Activated CD4-positive, alpha-beta T cell treated with anti-CD3 and anti-CD28 coated beads, Interleukin-2, amount 50 U/mL, for 1 hour (primary cell): ENCODE measurements at regions not wholly inside any gene's neighbourhood (a gene's known extent, or its start where the extent isn't known, plus 50 kb on each side); places are given as distances from the start of the nearest gene placed in this dataset.

Source experiments
- DNase-seq: peaks from one replicate; pipeline ENCODE4 v3.0.0-alpha.2; 2020

DNA sequence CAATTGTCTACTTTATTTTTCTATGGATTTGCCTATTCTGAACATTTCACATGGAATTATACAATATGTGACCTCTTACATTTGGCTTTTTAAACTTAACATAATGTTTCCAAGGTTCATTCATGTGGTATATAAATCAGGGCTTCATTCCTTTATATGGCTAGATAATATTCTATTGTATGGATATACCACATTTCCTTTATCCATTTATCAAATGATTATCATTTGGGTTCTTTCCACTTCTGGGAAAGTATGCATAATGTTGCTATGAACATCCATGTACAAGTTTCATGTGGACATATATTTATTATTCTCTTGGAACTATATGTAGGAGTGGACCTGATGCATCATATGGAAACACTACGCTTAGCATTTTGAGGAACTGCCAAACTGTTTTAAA, 99.7 kb upstream of the NCKAP5 start:
- DNase-seq: no peak

DNA sequence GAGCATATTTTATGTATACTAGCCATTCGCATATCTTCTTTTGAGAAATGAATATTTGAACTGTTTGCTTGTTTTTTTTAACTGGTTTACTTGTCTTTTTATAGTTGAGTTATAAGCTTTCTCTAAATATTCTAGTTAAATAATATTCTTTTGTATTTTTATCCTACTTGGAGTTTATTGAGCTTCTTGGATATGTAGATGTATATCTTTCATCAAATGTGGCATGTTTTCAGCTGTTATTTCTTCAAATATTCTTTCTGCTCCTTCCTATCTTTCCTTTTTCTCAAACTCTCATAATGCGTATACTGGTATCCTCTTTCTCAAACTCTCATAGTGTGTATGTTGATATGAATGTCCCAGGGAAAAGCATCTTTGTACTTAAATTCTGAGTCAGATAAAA, 100.3 kb upstream of the NCKAP5 start:
- no peak for DNase-seq

DNA sequence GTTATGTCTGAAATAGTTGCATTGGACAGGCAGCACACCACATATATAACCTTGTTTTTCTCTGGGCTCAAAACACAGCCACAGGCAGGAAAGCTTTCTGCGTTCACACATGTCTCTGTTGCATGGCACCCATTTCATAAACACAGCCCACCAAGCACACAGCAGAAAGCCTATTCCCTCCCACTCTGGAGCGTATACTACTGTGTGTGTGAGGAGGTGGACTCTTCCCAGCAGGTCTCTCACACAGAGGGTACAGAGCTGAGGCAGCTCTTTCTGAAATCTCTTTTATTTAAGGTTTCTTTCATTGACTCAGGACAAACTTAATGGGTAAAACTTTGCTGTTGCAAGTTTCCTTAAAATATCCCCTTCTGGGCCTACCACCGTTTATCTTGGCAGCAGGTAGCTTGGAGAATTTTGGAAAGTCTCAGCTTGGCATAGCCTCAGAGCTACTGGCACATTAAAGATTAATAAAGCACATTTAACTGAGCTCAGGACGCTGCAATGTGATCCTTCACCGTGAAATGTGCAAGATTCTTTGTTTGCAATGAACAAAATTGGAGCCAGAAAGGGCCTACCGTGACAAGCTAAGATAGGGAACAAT, 105.1 kb upstream of the NCKAP5 start:
- no peak for DNase-seq

DNA sequence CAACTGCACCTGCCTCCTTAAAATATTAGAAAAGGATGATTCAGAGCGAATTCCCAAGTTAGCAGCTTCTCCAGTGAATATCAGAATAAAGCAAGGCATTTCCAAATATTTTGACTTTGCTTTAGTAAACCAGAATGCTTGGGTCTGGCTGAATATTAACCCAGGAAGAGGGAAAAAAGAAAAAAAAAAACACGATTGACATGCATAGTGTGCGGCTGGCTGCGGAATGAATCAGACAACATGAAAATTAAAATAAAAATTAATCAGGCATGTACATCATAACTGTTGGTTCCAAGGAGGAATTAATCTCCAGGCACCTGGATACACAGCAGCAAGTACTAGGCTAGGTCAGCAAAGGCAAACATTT, 105.8 kb upstream of the NCKAP5 start:
- DNase-seq: no peak

GRCh38 chr2:133674433-133675331, 106.4 kb upstream of the NCKAP5 start:
- DNase-seq: no peak

DNA sequence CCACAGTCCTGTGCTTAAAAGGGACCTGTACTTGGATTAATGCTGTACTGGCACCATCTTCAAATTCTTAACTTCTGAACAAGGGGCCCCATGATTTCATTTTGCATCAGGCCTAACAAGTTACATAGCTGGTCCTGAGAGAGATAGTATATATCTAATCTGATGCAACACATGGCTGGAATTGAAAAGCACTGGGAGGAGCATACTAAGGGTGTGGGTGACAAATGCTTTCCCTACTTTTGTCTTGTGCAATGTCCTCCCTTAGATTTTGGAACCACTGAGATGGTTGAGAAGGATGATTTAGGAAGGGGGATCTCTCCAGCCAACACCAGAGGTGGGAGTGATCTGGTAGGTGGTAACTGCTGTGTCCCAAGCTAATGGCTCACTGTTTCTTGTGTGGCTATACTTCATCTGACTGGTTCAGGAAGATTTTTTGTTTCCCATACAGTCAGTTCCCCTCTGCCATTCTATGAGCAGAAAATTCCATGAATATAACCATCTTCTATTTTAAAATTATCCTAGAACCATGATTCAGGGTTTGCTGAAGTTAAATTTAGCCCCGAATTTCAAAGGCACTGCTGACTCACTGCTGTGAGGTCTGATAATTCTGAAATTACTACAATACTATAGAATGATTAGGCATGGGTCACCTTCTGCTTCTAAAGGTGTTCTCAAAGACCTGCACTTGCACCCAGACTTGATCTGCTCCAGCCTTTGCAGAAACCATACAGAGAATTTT, 108.3 kb upstream of the NCKAP5 start:
- no peak for DNase-seq

- no peak for DNase-seq
Observed at GRCh38 chr2:133680343-133681049, 112.2 kb upstream of the NCKAP5 start.

GRCh38 chr2:133682347-133682746, 114.1 kb upstream of the NCKAP5 start:
- no peak for DNase-seq

GRCh38 chr2:133682906-133683305, 114.6 kb upstream of the NCKAP5 start:
- DNase-seq: no peak

GRCh38 chr2:133685636-133686215, 117.5 kb upstream of the NCKAP5 start:
- no peak for DNase-seq

GRCh38 chr2:133690780-133691179, 122.5 kb upstream of the NCKAP5 start:
- no peak for DNase-seq

- no peak for DNase-seq
Observed at GRCh38 chr2:133691336-133691735, 123.1 kb upstream of the NCKAP5 start.

DNA sequence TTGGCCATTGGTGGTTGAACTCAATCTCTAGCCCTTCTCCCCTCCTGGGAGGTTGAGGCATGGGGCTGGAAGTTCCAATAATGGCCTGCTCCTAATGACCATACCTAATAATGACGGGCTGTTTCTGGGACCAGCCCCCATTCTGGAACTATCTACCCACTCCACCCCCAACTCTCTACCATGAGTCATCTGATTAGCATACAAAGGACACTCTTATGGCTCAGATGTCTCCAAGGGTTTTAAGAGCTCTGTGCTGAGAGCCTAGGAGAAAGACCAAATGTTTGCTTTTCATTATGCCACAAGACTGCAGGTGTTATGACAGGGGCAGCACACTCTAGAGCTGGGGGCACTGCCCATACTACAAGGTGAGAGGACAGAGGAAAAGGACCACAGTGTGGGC, 137.0 kb upstream of the NCKAP5 start:
- DNase-seq: no peak

DNA sequence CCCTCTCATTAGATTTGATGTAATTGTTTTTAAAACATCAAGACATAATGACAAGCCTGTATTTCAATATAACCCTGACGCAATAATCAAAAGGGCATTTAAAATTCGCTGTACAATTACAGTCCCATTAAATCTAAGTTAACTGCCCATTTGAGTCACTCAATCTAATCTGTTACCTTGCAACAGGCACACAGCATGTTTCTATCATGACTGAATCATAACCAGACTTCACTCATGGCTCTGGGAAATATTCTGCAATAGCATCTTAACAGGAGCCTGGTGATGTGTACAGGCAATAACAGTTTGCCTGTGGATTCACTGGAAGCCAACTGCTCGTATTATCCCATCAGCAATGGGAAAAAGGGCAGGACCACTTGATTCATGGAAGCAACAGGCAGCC, 142.3 kb upstream of the NCKAP5 start:
- DNase-seq: no peak

GRCh38 chr2:133711201-133711600, 142.9 kb upstream of the NCKAP5 start:
- DNase-seq: no peak

DNA sequence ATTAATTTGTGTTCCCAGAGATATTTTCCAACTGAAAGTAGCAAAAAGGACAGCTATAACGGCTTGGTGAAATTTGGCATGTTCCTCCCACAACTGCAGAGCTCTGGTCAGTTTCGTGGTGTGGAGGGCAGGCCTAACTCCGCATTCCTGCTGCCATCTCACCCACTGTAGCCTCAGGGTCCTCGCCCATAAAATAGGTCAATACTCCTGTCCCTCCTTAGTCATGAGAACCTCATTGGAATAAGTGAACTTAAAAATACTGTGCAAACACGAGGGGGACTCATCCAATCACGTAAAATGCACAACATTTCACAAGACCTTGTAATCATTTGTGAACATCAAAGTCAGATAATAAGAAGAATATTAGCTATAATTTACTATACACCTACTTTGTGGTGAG, 143.5 kb upstream of the NCKAP5 start:
- no peak for DNase-seq

DNA sequence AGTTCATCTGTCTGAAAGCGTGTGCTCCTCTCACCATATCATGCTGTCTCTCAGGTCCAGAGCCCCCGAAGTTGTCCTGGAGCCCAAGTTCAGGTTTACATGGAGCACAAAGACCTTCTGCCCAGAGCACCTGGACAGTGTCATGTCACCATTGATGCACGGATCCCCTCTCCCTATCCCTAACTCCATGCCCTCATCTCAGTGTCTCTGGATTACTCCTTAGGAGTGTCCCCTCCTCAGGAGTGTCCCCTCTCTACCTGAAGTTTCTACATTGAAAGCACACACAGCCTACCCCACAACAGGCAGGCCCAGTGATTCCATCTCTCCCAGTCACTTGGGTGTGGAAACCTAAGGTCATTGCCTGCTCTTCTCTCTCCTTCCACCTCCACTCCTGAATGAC, 144.1 kb upstream of the NCKAP5 start:
- DNase-seq: no peak

DNA sequence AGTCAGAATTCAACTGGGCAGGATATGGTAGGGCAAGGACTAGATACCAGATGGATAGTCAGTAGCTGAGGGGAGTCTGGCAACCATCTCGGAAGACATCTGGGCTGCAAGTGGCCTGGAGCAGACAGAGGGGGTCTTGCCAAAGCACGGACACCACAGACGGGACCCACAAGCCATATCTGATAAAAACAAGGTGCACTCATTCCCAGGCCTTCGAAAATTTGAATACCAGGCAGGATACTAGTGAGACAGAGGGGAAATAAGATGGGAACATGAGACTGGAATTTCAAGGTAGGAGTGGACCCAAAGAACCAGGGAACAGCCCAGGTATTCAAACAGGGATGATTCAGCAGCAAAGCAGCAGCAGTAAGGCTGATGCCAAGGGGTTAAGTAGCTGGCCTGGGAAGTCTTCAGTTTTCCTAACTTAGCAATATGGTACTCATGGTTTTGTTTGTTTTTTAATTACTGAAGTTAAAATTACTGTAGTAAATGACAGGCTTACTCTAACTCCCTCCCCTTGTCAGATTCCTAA, 144.9 kb upstream of the NCKAP5 start:
- no peak for DNase-seq

GRCh38 chr2:133716166-133716565, 147.9 kb upstream of the NCKAP5 start:
- no peak for DNase-seq

DNA sequence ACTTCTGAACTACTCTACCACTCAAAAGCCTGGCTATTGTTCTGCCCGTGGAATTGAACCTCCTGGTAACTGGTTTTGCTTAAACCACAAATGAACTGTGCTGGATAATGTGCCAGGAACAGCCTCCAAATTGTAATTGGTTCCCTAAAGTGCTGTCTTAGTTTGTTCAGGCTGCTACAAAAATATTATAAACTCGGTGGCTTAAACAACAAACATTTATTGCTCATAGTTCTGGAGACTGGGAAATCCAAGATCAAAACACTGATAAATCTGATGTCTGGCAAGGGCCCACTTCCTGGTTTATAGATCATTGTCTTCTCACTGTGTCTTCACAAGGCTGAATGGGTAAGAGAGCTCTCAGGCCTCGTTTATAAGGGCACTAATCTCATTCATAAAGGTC, 149.2 kb upstream of the NCKAP5 start:
- DNase-seq: no peak

- DNase-seq: no peak
Observed at GRCh38 chr2:133718688-133719201, 150.5 kb upstream of the NCKAP5 start.

DNA sequence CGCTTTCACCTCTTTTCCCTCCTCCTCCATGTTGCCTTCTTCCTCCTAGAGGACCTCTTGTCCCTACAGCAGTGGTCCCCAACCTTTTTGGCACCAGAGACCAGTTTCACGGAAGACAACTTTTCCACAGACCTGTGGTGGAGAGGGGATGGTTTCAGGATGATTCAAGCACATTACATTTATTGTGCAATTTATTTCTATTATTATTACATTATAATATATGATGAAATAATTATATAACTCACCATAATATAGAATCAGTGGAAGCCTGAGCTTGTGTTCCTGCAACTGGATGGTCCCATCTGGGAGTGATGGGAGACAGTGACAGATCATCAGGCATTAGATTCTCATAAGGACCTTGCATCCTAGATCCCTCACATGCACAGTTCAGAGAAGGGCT, 152.2 kb upstream of the NCKAP5 start:
- DNase-seq: no peak
